RWPE1 (cell line): ENCODE measurements at regions not wholly inside any gene's neighbourhood (a gene's known extent, or its start where the extent isn't known, plus 50 kb on each side); places are given as distances from the start of the nearest gene placed in this dataset.

ENCODE experiments used
- CTCF ChIA-PET: fragments of 350-600 bp; sonication (Branson Sonifier 250); formaldehyde crosslinking; extraction: SDS; loops from one replicate; lab custom pipeline; 2021; lab: Yijun Ruan, JAX
- POLR2A ChIA-PET: fragments of 400-600 bp; formaldehyde crosslinking; extraction: SDS; loops from one replicate; lab custom pipeline; 2020; ENCODE audit warnings: antibody characterized with exemption; ENCODE audit not compliant: low non-redundant PET; lab: Yijun Ruan, JAX
- DNase-seq: peaks from one replicate; pipeline ENCODE4 v3.0.0; 2012; ENCODE audit warnings: low spot score
- H3K27ac ChIP-seq: fragments of 450-650 bp; 2 replicates; pipeline ENCODE4 v1.5.1; 2017
- CTCF ChIP-seq: fragments of 450-650 bp; conservative IDR thresholded peaks from 2 replicates; pipeline ENCODE4 v1.5.1; 2017; ENCODE audit warnings: low read depth, mild to moderate bottlenecking

- POLR2A ChIA-PET = no interaction called here
- no peak for DNase-seq
- TF ChIP-seq CTCF = no peak
- no peak overlapping the region for H3K27ac ChIP-seq
- CTCF ChIA-PET = interaction anchor here (0.7 kb wide), 1 partner anchor 20 kb away, joined by 4 read pairs; no protein-coding TSS in a partner anchor
Observed at GRCh38 chr1:187715483-187715882, 886.7 kb downstream of the PLA2G4A start.

- ChIA-PET POLR2A (no interaction called here), CTCF (interaction anchor here (0.7 kb wide), 1 partner anchor 19 kb away, joined by 4 read pairs; no protein-coding TSS in a partner anchor)
- no peak overlapping the region for H3K27ac ChIP-seq
Observed at GRCh38 chr1:187716160-187716559, 887.4 kb downstream of the PLA2G4A start.

GRCh38 chr1:187718527-187718926, 889.8 kb downstream of the PLA2G4A start:
- ChIA-PET CTCF (no interaction called here), POLR2A (no interaction called here)
- no peak for DNase-seq
- no peak for TF ChIP-seq CTCF
- no peak overlapping the region for H3K27ac ChIP-seq

More at GRCh38 chr1:187716160-187716559, 887.4 kb downstream of the PLA2G4A start:
- no peak for TF ChIP-seq CTCF
- no peak for DNase-seq

GRCh38 chr1:187721216-187721615, 892.5 kb downstream of the PLA2G4A start:
- no peak for DNase-seq
- no peak for TF ChIP-seq CTCF
- CTCF ChIA-PET = interaction anchor here (0.6 kb wide), 1 partner anchor 197 kb away, joined by 6 read pairs; no protein-coding TSS in a partner anchor
- H3K27ac ChIP-seq = no peak overlapping the region
- POLR2A ChIA-PET = no interaction called here

GRCh38 chr1:187725216-187725615, 896.5 kb downstream of the PLA2G4A start:
- H3K27ac ChIP-seq = no peak overlapping the region
- POLR2A ChIA-PET = no interaction called here
- no peak for TF ChIP-seq CTCF
- no peak for DNase-seq
- CTCF ChIA-PET = no interaction called here

- TF ChIP-seq CTCF = no peak
- no peak for DNase-seq
- ChIA-PET POLR2A (no interaction called here), CTCF (no interaction called here)
- no peak overlapping the region for H3K27ac ChIP-seq
Observed at GRCh38 chr1:187733232-187733631, 904.5 kb downstream of the PLA2G4A start.

GRCh38 chr1:187734427-187734826, 905.7 kb downstream of the PLA2G4A start:
- POLR2A ChIA-PET = no interaction called here
- no peak for TF ChIP-seq CTCF
- CTCF ChIA-PET = no interaction called here
- no peak for DNase-seq
- no peak overlapping the region for H3K27ac ChIP-seq
